ENCODE measurements at regions not wholly inside any gene's neighbourhood (a gene's known extent, or its start where the extent isn't known, plus 50 kb on each side); places are given as distances from the start of the nearest gene placed in this dataset.

GRCh38 chr11:116598036-116598435 is 174.8 kb downstream of the BUD13 start:
- DNase-seq, result no peak

GRCh38 chr11:116596346-116597260 is 176.2 kb downstream of the BUD13 start:
- DNase-seq, result peak; percentile 27

GRCh38 chr11:116595305-116595880 is 177.4 kb downstream of the BUD13 start:
- peak; percentile 92 for DNase-seq

- DNase-seq, result no peak
Measured at GRCh38 chr11:116590844-116591570, 181.8 kb downstream of the BUD13 start.

- no peak for DNase-seq
Measured at GRCh38 chr11:116589402-116589801, 183.4 kb downstream of the BUD13 start.

GRCh38 chr11:116586392-116586791 is 186.4 kb downstream of the BUD13 start:
- no peak for DNase-seq

GRCh38 chr11:116582571-116582970 is 190.2 kb downstream of the BUD13 start:
- no peak for DNase-seq

- DNase-seq, result no peak
Measured at GRCh38 chr11:116581349-116581748, 191.4 kb downstream of the BUD13 start.

- DNase-seq, result no peak
Measured at GRCh38 chr11:116580799-116581198, 192.0 kb downstream of the BUD13 start.

GRCh38 chr11:116579857-116580727 is 192.7 kb downstream of the BUD13 start:
- DNase-seq, result no peak

GRCh38 chr11:116579031-116579653 is 193.6 kb downstream of the BUD13 start:
- no peak for DNase-seq

GRCh38 chr11:116577956-116578355 is 194.8 kb downstream of the BUD13 start:
- no peak for DNase-seq

- DNase-seq, result no peak
Measured at GRCh38 chr11:116577273-116577672, 195.5 kb downstream of the BUD13 start.

- DNase-seq, result no peak
Measured at GRCh38 chr11:116576526-116576925, 196.3 kb downstream of the BUD13 start.

- DNase-seq, result no peak
Measured at GRCh38 chr11:116567721-116568242, 205.0 kb downstream of the BUD13 start.

GRCh38 chr11:116563712-116564047 is 209.1 kb downstream of the BUD13 start:
- DNase-seq, result no peak

- DNase-seq, result no peak
Measured at GRCh38 chr11:116563028-116563711, 209.6 kb downstream of the BUD13 start.

GRCh38 chr11:116560589-116560988 is 212.2 kb downstream of the BUD13 start:
- no peak for DNase-seq

- DNase-seq, result no peak
Measured at GRCh38 chr11:116558504-116559211, 214.1 kb downstream of the BUD13 start.

- no peak for DNase-seq
Measured at GRCh38 chr11:116557282-116557681, 215.5 kb downstream of the BUD13 start.

GRCh38 chr11:116556483-116556882 is 216.3 kb downstream of the BUD13 start:
- no peak for DNase-seq
